AG04450 (cell line): ENCODE measurements at regions not wholly inside any gene's neighbourhood (a gene's known extent, or its start where the extent isn't known, plus 50 kb on each side); places are given as distances from the start of the nearest gene placed in this dataset.

Experiments used
- CTCF ChIA-PET: fragments of 300-600, 350-600 bp; formaldehyde crosslinking; extraction: SDS; loops from one replicate; lab custom pipeline; 2022; ENCODE audit warnings: antibody characterized with exemption, inconsistent platforms; lab: Charles Lee
- POLR2A ChIA-PET: fragments of 350-600 bp; formaldehyde crosslinking; extraction: SDS; loops from one replicate; lab custom pipeline; 2021; ENCODE audit warnings: antibody characterized with exemption, inconsistent platforms; lab: Yijun Ruan, JAX
- DNase-seq: peaks from one replicate; pipeline ENCODE4 v3.0.0-alpha.2; 2011; ENCODE audit warnings: low read depth, low spot score
- H3K27ac ChIP-seq: one replicate; pipeline ENCODE4 v1.5.1; 2012; ENCODE audit warnings: low read depth, low read length, control low read depth
- H3K27me3 ChIP-seq: one replicate; pipeline ENCODE4 v1.6.0; 2012; ENCODE audit warnings: low read length; ENCODE audit not compliant: control insufficient read depth, insufficient read depth
- H3K4me3 ChIP-seq: 2 replicates; pipeline ENCODE4 v1.5.1; 2011; ENCODE audit warnings: mild to moderate bottlenecking, low read depth, low read length, control low read depth
- H3K9me3 ChIP-seq: 2 replicates; pipeline ENCODE4 v1.5.1; 2012; ENCODE audit warnings: low read length; ENCODE audit not compliant: control insufficient read depth, insufficient read depth
- TF ChIP-seq, protein P1 (sequence below): IDR thresholded peaks from 2 replicates; pipeline ENCODE4 v1.5.1; 2011; ENCODE audit warnings: low read depth, low read length, control low read depth, inconsistent platforms

DNA sequence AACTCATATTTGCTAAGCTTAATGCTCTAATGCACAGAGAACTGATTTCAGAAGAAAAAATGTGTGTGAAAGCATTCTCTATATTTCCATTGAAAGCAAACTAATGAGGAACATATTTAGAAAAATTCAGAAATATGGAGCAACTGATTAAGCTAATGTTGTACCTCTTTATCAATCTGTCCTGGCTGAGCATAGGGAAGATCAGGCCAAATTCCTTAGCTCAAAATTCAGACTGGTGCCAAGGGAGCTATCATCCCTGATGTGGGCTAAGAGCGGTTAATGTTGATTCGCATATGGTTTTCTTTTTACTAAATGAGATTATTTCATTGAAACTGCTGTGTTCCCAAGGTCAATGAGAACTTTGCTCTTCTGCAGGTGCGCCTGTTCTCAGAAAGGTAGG, 93.9 kb upstream of the HS3ST5 start:
- Histone ChIP-seq H3K9me3 (no peaks in the 10 kb centered on the region), H3K27ac (no peak overlapping the region), H3K27me3 (no peaks in the 10 kb centered on the region), H3K4me3 (no peak overlapping the region)
- CTCF ChIA-PET, result no interaction called here
- DNase-seq, result no peak
- POLR2A ChIA-PET, result no interaction called here
- TF ChIP-seq, protein P1, sequence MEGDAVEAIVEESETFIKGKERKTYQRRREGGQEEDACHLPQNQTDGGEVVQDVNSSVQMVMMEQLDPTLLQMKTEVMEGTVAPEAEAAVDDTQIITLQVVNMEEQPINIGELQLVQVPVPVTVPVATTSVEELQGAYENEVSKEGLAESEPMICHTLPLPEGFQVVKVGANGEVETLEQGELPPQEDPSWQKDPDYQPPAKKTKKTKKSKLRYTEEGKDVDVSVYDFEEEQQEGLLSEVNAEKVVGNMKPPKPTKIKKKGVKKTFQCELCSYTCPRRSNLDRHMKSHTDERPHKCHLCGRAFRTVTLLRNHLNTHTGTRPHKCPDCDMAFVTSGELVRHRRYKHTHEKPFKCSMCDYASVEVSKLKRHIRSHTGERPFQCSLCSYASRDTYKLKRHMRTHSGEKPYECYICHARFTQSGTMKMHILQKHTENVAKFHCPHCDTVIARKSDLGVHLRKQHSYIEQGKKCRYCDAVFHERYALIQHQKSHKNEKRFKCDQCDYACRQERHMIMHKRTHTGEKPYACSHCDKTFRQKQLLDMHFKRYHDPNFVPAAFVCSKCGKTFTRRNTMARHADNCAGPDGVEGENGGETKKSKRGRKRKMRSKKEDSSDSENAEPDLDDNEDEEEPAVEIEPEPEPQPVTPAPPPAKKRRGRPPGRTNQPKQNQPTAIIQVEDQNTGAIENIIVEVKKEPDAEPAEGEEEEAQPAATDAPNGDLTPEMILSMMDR, result no peak

DNA sequence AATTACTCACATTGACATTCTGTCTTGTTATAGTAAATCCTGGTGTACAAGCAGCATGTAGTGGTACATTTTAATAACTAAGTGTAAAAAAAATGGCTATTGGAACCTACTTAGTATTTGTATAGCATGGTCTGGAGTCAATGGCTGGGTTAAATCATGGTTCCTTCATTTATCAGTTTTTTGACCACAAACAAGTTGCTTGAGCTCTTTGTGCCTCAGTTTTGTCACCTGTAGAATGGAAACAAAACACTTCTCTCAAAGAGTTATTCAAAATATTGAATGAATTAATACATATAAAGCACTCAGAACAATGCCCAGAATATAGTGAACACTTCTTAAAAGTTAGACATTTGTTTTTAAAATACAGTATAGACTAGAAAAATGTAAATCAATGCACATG, 93.2 kb upstream of the HS3ST5 start:
- POLR2A ChIA-PET, result no interaction called here
- CTCF ChIA-PET, result no interaction called here
- no peak for DNase-seq
- TF ChIP-seq, protein P1, result no peak
- Histone ChIP-seq H3K4me3 (no peak overlapping the region), H3K27ac (no peak overlapping the region), H3K27me3 (no peaks in the 10 kb centered on the region), H3K9me3 (no peaks in the 10 kb centered on the region)

DNA sequence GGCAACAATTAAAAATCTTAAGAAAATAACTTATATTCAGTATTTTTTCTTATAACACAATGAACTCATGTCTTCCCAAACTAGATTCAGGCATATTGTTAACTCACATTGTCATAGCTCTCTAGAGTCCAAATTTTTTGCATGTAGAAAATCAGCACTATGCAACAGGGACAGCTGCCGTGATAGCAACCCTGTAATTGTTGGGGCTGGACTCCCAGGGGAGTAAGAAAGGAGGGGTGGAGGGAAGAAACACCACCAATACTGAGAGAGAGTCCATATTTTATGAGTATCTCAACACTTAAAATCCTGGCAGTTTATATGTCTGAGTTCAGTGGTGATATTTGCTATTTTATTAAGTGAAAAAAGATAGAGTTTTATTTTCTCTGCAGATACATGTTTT, 89.6 kb upstream of the HS3ST5 start:
- Histone ChIP-seq H3K27ac (no peak overlapping the region), H3K9me3 (no peaks in the 10 kb centered on the region), H3K4me3 (no peak overlapping the region), H3K27me3 (no peaks in the 10 kb centered on the region)
- ChIA-PET POLR2A (no interaction called here), CTCF (no interaction called here)
- TF ChIP-seq, protein P1, result no peak
- no peak for DNase-seq

DNA sequence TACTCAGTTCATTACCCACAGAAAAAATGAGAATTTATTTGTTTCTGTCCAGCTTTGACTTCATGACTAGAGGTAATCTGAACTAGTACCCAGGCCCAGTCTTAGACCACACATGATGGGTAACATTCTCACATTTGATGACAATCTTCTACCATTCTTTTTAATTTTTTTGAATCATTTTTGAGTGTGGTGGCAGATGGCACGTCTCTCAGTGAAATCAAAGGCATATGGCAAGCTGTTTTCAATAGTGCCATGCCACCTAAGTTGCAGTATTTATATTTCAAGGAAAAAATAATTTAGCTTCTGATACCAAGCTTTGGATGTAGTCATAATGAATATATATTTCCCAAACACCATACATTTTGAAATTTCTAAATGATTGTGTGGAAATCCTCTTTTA, 88.8 kb upstream of the HS3ST5 start:
- H3K9me3 ChIP-seq, result no peaks in the 10 kb centered on the region
- no peaks in the 10 kb centered on the region for H3K27me3 ChIP-seq
- CTCF ChIA-PET, result no interaction called here
- no peak for DNase-seq
- TF ChIP-seq, protein P1, result no peak
- H3K27ac ChIP-seq, result no peak overlapping the region
- H3K4me3 ChIP-seq, result no peak overlapping the region
- POLR2A ChIA-PET, result no interaction called here

DNA sequence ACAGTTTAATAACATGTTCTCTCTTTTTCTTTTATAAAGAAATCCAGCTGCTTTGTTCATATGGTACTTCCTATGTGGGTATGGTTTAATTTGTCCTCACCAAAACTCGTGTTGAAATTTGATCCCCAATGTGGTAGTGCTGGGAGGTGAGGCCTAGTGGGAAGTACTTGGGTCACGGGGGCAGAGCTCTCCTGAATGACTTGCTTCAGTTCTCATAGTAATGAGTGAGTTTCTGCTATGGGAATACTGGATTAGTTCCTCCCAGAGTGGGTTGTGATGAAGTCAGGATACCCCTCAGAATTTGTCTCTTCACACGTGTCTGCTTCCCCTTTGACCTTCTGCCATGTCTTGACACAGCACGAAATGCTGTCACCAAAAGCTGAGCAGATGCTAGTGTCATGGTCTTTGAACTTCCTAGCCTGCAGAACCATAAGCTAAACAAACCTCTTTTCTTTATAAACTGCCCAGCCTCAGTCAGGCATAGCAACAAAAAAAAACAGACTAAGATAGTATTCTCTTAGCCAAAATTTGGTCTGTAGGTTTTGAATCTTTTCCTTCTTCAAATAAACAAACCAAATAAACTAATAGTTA, 87.8 kb upstream of the HS3ST5 start:
- ChIA-PET POLR2A (no interaction called here), CTCF (no interaction called here)
- no peaks in the 10 kb centered on the region for H3K9me3 ChIP-seq
- no peaks in the 10 kb centered on the region for H3K27me3 ChIP-seq
- H3K4me3 ChIP-seq, result no peak overlapping the region
- DNase-seq, result no peak
- no peak overlapping the region for H3K27ac ChIP-seq
- TF ChIP-seq, protein P1, result no peak
